PC-3 (cell line): ENCODE measurements at regions not wholly inside any gene's neighbourhood (a gene's known extent, or its start where the extent isn't known, plus 50 kb on each side); places are given as distances from the start of the nearest gene placed in this dataset.

Source experiments
- CTCF ChIP-seq: fragments of 300-600 bp; sonication (generic); conservative IDR thresholded peaks from 2 replicates; pipeline ENCODE4 v1.5.1; 2017; ENCODE audit warnings: antibody characterized with exemption, low read depth, mild to moderate bottlenecking, low read length
- EZH2 ChIP-seq: fragments of 300-600 bp; sonication (generic); IDR thresholded peaks from one replicate; pipeline ENCODE4 v1.6.1; 2017; ENCODE audit warnings: antibody characterized with exemption, mild to moderate bottlenecking, low read length; ENCODE audit not compliant: unreplicated experiment
- EZH2phosphoT487 ChIP-seq: fragments of 300-600 bp; sonication (generic); IDR thresholded peaks from 2 replicates; pipeline ENCODE4 v1.6.1; 2018; ENCODE audit warnings: mild to moderate bottlenecking, antibody characterized with exemption, low read length, borderline replicate concordance

DNA sequence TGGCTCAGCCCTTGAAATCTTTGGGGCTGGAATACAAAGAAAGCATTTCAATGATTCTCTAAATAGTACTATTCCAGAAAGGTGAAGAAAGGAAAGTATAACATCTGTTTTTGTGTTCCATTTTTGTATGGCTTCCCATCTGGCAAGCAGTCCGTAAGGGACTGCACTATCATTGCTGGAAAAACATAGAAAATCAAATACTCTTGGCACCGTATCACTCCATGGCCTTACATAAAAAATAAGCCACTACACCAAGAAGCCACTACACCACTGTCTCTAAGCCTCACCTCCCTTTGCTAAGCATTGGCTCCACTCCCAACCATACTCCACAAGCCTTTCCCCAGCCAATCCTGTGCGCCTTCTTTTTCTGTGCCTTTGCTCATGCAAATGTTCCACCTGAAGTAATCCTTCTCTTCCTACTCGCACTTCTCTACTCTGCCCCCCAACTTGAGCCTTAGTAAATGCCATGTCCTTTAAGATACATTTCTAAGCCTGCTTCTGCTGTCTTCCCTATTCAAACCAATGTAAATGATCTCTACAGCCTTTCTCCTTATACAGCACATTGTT lies 454.6 kb upstream of the TUSC1 start:
- no peak for TF ChIP-seq CTCF
- TF ChIP-seq EZH2 = no peak
- TF ChIP-seq EZH2phosphoT487 = no peak
